GM18502 (cell line): ENCODE measurements at regions not wholly inside any gene's neighbourhood (a gene's known extent, or its start where the extent isn't known, plus 50 kb on each side); places are given as distances from the start of the nearest gene placed in this dataset.
A peak's percentile ranks its signal among the peaks of the same experiment; 100 is the strongest.
"Not testable (repeated sequence)": the region's sequence is repeated elsewhere in the genome, so short reads cannot be mapped to it uniquely, and the experiment has no call there.

Source experiments
- ATAC-seq: cut with Tn5 transposase; IDR thresholded peaks from one replicate; pipeline ENCODE4 v1.9.1; 2021; ENCODE audit warnings: mild to moderate bottlenecking; ENCODE audit not compliant: unreplicated experiment, poor library complexity

DNA sequence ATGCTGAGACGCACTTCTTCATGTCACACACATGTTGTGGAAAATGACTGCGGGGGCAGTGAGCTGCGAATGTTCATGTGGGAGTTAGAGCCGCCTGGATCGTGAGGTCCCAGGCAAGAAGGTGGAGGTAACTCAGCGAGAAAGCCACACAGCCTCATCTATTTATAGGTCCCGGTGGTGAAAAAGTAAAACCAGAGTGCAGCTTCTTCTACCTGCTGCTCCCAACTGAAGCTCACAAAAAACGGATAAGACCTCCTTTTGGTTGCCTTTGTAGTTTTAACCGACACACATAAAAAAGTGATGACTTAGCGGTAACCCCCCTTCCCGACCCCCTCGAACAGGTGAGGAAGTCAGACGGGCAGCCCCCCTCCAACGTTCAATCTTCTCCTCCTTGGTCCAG is 276.9 kb downstream of the GATA3 start:
- no peak for ATAC-seq

- ATAC-seq, result peak; percentile 97
Measured at GRCh38 chr10:8331896-8332729, 277.6 kb downstream of the GATA3 start.

- ATAC-seq, result no peak
Measured at GRCh38 chr10:8332730-8333111, 278.2 kb downstream of the GATA3 start.

DNA sequence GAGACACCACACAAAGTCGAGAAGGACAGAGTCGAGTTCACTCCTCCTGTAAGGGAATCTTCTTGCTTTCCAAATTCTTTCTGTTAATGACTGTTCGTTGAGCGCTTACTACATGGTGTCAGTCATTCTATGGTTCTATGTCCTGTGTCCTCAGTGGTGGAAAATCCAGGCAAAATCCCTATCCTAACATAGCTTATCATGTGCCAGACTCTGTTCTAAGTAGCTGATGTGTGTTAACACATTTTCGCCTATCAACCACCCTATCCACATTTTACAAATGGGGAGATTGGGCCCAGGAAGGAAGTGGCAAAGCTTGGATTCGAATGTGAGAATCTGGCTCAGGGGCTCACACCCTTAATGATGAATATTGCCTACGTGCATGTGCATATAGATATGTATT is 280.1 kb downstream of the GATA3 start:
- no peak for ATAC-seq

DNA sequence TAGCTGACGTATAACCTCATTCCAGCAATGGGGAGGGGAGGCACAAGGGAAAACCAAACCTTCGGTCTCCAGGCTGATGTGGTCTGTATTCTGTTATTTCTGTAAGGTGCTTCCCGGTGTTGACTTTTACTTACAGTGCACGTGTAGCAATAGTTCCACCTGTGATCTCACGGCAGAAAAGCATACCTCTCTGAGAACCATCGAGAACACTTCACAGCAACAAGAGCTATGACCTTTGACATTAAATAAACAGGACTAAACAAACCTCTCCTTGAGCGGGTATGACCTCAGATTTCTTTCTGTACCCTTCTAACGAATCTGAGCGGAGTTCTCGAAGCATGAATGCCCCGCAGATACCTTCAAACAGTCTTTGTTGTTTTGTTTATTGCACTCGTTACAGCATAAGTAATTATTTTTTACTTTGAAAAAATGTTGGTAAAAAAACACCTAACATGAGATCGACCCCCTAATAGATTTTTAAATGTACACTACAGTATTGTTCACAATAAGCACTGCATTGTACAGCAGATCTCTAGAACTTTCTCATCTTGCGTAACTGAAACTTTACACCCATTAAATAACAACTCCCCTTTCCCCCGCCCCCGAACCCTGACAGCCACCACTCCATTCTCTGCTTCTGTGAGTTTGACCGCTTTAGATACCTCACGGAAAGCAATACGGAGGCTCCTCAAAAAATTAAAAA is 282.3 kb downstream of the GATA3 start:
- no peak for ATAC-seq

DNA sequence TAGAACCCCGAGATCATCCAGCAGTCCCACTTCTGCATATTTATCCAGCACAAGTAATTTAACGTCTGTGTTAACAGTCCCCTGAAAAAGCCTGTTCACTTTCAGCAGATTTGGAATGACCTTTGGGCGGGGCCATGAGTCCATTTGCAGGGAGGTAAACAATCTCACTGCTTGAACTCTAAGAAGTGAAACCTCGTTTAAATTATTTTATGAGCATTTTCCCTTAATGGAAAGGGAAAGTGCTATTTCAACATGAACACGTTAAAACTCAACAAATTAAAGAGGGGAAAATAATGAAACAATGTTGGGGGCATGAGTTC is 282.8 kb downstream of the GATA3 start:
- ATAC-seq, result no peak

DNA sequence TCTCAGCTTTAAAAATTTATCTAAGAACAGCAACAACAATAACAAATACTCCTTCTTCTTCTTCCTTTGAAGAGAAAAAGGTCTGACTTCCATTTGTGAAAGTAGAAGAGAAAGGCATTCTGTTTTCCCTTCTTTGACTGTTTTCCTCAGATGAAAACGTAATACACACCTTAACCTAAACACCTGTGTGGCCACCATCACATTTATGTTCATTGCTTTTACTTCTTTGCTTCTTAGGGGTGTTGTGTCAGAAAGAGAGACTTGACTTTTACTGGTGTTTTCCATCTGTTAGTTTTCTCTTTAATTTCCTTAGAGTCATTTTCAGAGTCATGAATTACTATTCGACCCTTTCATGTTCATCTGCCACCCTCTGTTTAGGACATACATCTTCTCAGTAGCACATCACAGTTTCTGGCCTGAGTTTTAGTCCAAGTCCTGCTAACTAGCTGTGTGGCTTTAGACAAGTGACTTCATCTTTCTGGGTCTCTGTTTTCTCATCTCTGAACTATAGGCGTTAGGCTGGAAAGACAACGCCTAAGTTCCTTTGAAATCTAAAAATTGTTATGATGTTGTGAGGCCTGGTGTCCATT is 283.8 kb downstream of the GATA3 start:
- ATAC-seq, result no peak

- ATAC-seq, result no peak
Measured at GRCh38 chr10:8344756-8345155, 290.3 kb downstream of the GATA3 start.

GRCh38 chr10:8346861-8347260 is 292.4 kb downstream of the GATA3 start:
- no peak for ATAC-seq

- not testable (repeated sequence) for ATAC-seq
Measured at GRCh38 chr10:8347614-8348013, 293.1 kb downstream of the GATA3 start.

DNA sequence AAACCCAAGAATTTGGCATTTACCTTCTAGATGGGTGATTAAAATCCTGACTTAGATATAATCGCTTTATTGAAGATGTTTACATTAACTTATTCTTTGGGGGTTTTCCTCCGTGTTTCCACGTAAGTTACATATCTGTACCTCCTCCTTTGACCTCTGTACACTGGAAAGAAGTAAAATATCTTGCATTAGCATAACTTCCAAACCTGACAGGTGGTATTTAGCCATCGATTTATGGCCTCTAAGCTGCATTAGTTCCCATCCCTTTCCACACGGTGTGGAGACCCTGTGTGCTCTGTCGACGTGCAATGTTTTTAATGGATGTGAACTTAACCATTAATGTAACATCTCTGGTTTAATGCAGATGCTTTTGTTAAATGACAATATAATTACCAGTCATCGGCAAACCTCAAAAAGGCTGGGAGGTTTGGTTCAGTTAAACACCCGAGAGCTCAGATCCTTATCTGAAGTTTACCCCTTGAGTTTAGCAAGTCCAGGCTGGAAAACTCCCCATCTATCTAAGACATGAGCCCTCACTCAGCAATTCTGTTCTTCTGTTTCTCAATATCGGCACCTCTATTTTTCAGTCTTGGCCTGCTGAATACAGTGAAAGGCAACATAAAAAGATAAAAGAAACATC is 295.2 kb downstream of the GATA3 start:
- ATAC-seq, result no peak

DNA sequence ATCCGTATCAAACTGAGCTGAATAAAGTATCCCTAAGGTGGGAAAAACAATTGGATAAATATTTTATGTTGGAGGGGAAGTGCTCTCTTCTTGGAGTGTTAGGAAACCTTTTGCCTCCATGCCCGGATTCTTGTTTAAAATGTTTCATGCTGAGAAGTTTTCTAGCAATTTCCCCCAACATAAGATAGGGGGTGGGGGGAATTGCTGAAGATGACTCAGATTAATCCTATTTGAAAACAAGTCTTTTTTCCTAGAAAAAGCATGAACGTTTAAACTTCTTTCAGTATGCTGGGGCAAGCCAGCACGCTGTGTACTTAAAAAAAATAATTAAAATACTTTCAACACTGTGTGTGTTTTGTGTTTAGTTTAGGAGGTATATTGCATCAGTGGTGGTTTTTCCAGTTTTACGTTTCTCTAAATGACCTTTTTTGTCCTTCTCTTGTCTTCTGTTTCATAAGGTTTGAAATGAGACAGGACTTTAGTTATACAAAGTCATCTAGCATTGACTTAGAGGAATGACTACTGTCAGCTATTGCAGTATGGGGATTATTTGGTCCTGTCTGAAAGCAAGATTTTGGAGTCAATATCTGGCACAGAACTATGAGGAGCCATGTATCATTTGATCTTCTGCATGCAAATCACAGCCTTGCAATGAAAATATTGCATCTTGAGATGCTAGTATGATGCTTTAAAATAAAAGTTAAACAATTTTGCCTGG is 295.9 kb downstream of the GATA3 start:
- ATAC-seq, result no peak

- no peak for ATAC-seq
Measured at GRCh38 chr10:8352171-8353075, 297.9 kb downstream of the GATA3 start.

GRCh38 chr10:8356283-8356682 is 301.8 kb downstream of the GATA3 start:
- no peak for ATAC-seq

DNA sequence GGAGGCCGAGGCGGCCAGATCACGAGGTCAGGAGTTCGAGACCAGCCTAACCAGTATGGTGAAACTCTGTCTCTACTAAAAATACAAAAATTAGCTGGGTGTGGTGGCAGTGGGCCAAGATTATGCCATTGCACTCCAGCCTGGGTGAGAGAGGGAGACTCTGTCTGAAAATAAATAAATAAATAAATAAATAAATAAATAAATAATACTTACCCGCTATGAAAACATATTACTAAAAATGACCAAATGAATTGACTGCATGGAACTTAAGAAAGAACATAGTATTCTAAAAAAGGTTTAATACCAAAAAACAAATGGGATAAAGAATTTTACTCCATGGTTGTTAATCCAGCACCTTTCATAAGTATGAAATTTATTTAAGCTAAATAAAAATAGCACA is 305.0 kb downstream of the GATA3 start:
- ATAC-seq, result no peak

DNA sequence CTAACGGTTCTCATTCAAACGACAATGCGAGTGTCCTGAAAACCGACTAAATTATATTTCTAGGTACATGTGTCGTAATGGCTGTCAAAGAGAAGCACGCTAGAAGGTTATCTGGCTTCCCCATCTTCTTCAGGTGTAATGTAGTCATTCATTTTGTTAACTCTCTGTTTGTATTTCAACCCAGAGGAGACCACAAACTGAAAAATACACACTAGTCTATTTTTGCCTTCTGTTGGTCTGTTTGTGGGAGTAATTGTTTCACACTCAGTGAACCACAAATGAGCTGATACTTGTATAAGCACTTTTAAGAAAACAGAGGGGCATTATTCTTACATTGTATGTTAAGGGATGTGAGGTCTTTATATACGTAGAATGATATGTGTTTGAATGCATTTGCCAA is 305.9 kb downstream of the GATA3 start:
- peak; percentile 68 for ATAC-seq

DNA sequence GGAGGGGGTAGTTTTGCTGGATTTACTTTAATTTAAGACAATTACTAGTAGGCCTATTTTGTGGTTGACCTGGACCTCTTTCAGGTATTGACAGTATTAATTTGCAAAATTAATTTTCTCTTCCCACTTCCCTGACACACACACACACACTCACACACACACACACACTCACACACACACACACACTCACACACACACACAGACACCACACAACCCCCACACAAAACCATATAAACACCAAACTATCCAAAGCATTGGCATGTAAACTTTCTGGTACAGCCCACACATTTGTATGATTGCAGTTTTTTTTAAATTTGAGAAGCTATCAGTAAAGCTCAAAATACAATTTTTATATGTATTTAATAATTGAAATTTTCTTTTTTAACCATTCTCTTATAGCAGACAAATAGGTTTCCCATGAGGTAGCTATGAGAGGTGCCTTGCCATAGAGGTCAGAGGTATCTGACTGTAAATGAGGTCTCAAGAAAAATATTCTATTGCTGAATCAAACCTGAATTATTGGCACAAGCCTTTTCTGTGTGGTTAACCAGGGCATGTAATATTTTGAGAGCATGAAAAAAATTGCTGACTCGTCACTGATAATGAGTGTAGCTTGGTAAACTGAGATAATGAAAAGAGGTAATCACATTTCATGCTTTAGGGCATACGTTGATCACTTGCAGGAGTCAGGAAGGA is 306.5 kb downstream of the GATA3 start:
- ATAC-seq, result peak; percentile 25

DNA sequence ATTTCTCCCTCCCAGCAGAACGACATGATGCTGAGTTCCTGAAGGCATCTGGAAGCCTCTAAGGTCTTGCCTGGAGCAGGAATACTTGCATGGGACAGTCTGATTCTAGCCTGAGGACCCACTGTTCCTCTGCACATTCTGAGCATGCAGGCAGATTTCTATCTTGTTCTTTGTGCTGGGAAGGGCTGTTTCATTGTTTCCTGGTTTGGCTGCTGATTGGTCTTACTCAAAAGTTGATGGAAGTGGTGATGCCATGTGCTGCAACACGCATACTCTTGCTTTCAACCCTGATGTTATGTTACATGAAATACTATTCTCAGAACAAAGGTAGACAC is 307.0 kb downstream of the GATA3 start:
- ATAC-seq, result no peak
